Left ventricle myocardium inferior (tissue), 1 donor: ENCODE measurements at regions not wholly inside any gene's neighbourhood (a gene's known extent, or its start where the extent isn't known, plus 50 kb on each side); places are given as distances from the start of the nearest gene placed in this dataset.

Experiments used
- DNase-seq: peaks from one replicate; pipeline ENCODE4 v3.0.0-alpha.2; 2020
- H3K27ac ChIP-seq: fragments of 200-600 bp; replicated peaks from 2 replicates; pipeline ENCODE4 v1.8.0; 2021
- H3K27me3 ChIP-seq: fragments of 200-600 bp; 2 replicates; pipeline ENCODE4 v1.8.0; 2021; ENCODE audit warnings: low read depth
- H3K36me3 ChIP-seq: fragments of 200-600 bp; 2 replicates; pipeline ENCODE4 v1.8.0; 2021
- H3K4me1 ChIP-seq: fragments of 200-600 bp; 2 replicates; pipeline ENCODE4 v1.8.0; 2021
- H3K4me3 ChIP-seq: fragments of 200-600 bp; 2 replicates; pipeline ENCODE4 v1.8.0; 2021; ENCODE audit warnings: mild to moderate bottlenecking, moderate library complexity
- H3K9me3 ChIP-seq: fragments of 200-600 bp; replicated peaks from 2 replicates; pipeline ENCODE4 v1.8.0; 2021
- intact Hi-C: fragments of 100-400 bp; cut with micrococcal nuclease; formaldehyde crosslinking; loops from one replicate; pipeline ENCODE4 v1.11.0; 2022
- TF ChIP-seq, protein P1 (sequence below): fragments of 200-600 bp; IDR thresholded peaks from 2 replicates; pipeline ENCODE4 v1.8.0; 2021; ENCODE audit warnings: antibody characterized with exemption, mild to moderate bottlenecking, borderline replicate concordance
- donor health status: DM: no; HTN: yes; CAD: no; lungs with severe emphysema.

- H3K9me3 ChIP-seq = no peaks in the 10 kb centered on the region
- intact Hi-C loops = no loop called here
- H3K4me3 ChIP-seq = no peak overlapping the region
- H3K36me3 ChIP-seq = no peaks in the 10 kb centered on the region
- no peak overlapping the region for H3K27ac ChIP-seq
- peaks cover 15% of the 10 kb centered on the region for H3K4me1 ChIP-seq
- DNase-seq = no peak
- TF ChIP-seq, protein P1, sequence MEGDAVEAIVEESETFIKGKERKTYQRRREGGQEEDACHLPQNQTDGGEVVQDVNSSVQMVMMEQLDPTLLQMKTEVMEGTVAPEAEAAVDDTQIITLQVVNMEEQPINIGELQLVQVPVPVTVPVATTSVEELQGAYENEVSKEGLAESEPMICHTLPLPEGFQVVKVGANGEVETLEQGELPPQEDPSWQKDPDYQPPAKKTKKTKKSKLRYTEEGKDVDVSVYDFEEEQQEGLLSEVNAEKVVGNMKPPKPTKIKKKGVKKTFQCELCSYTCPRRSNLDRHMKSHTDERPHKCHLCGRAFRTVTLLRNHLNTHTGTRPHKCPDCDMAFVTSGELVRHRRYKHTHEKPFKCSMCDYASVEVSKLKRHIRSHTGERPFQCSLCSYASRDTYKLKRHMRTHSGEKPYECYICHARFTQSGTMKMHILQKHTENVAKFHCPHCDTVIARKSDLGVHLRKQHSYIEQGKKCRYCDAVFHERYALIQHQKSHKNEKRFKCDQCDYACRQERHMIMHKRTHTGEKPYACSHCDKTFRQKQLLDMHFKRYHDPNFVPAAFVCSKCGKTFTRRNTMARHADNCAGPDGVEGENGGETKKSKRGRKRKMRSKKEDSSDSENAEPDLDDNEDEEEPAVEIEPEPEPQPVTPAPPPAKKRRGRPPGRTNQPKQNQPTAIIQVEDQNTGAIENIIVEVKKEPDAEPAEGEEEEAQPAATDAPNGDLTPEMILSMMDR = no peak
- peaks cover 27% of the 10 kb centered on the region for H3K27me3 ChIP-seq
Measured at GRCh38 chr1:230005040-230005439, 62.0 kb upstream of the GALNT2 start.

- H3K4me3 ChIP-seq = no peak overlapping the region
- TF ChIP-seq, protein P1 = no peak
- intact Hi-C loops = no loop called here
- H3K27me3 ChIP-seq = peaks cover 27% of the 10 kb centered on the region
- no peak overlapping the region for H3K27ac ChIP-seq
- H3K9me3 ChIP-seq = no peaks in the 10 kb centered on the region
- DNase-seq = no peak
- no peaks in the 10 kb centered on the region for H3K36me3 ChIP-seq
- H3K4me1 ChIP-seq = no peaks in the 10 kb centered on the region
Measured at GRCh38 chr1:230008721-230009120, 58.3 kb upstream of the GALNT2 start.

DNA sequence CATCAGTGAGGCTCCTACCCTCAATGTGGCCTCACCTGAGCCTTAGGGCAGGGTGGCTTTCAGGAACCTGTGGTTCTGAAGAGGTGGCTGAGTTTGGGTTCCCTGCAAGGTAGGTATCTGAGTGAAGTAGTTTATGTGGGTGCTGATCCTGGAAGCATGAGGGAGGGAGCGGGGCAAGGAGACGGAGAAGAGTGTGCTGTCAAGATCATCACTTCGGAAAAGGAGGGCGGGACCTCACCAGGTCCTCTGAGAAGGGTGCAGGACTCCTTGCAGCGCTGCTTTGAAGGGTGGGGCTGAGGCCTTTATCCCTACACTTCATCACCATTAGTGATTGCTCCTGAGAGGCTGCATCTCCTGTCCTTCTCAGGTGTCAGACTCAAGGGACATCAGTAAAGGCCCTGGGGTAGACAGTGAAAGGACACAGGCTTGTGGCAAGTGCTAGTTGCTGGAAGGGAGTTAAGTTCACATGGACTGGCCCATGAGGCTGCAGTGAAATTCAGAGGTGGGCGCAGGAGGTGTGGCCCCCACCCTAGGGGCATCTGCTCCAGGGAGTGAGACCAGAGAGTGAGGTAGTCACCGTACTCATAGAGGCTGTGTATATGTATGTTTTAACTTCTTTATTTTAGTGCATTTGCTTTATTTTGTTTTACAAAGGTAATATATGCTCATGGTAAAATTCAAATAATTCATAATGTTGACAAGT is 57.3 kb upstream of the GALNT2 start:
- no peak overlapping the region for H3K4me3 ChIP-seq
- intact Hi-C loops = no loop called here
- H3K4me1 ChIP-seq = no peaks in the 10 kb centered on the region
- H3K36me3 ChIP-seq = no peaks in the 10 kb centered on the region
- no peak for DNase-seq
- TF ChIP-seq, protein P1 = no peak
- H3K27ac ChIP-seq = no peak overlapping the region
- peaks cover 27% of the 10 kb centered on the region for H3K27me3 ChIP-seq
- H3K9me3 ChIP-seq = no peaks in the 10 kb centered on the region

DNA sequence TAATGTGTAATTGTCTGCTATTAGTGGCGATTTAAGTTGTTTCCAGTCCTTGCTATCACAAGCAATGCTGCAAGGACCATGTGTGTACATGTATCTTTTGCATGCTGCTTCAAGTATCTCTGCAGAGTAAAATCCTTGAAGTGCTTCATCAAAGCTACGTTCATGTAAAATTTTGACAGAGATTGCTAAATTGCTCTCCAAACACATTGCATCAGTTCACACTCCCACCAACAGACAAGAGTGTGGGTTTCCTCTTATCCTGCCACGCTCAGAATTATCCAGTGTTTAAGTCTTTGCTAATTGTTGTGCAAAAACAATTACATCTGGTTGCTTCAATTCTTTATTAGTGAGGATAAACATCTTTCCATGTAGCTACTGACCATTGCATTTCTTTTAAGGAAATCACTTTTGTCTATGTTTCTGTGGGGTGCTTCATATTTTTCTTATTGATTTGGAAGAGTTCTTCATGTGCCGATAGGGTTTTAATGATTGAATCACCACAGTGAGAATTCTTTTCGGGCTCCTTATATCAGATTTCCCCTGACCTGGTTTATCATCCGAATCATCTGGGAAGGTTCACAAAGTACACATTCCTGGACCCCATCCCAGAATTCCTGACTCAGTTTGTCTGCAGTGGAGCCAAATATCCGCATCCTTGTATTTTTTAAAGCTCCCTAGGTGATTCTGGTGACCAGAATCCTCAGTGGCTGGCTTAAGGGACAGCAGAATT is 56.3 kb upstream of the GALNT2 start:
- TF ChIP-seq, protein P1 = no peak
- H3K36me3 ChIP-seq = no peaks in the 10 kb centered on the region
- no peak overlapping the region for H3K4me3 ChIP-seq
- no peaks in the 10 kb centered on the region for H3K9me3 ChIP-seq
- intact Hi-C loops = no loop called here
- H3K27ac ChIP-seq = no peak overlapping the region
- H3K4me1 ChIP-seq = no peaks in the 10 kb centered on the region
- H3K27me3 ChIP-seq = peaks cover 21% of the 10 kb centered on the region
- DNase-seq = no peak

DNA sequence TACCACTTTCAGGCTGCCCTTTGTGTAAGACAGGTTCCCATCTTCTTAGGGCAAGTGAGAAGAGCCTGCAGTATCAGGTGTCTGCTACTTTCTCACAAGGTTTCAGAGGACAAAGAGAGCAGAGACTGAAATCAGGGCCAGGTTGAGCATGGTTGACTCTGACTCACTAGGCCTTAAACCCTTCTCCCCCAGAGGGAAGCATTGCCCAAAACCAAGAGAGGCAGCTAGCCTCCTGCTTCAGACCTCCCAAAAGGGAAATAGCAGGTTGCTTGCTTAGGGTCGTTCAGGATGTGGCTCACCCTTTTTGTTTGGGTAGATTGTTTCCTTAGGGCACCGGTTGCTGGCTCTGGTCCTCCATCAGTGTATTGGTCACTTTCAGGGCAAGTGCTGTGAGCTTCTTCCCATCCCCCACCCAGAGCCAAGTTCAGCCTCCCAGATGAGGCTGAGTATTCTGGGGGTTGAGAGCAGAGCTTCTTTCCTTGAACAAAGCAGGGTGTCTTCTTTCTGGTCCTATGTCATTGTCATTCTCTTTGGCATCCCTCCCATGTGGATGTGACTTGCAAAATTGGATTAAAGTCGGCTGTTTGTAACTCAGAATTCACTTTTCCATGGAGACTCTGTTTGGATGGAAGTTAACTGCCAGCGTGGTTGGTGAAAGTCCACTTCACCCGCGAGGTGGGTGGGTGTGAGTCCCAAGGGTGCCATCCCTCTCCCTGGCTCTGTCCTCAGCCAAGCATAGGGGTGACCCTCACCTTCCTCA is 55.5 kb upstream of the GALNT2 start:
- DNase-seq = no peak
- peaks cover 17% of the 10 kb centered on the region for H3K27me3 ChIP-seq
- H3K9me3 ChIP-seq = no peaks in the 10 kb centered on the region
- no peak overlapping the region for H3K4me3 ChIP-seq
- H3K36me3 ChIP-seq = no peaks in the 10 kb centered on the region
- no peak overlapping the region for H3K27ac ChIP-seq
- TF ChIP-seq, protein P1 = no peak
- H3K4me1 ChIP-seq = no peaks in the 10 kb centered on the region
- intact Hi-C loops = no loop called here
